ENCODE measurements at regions not wholly inside any gene's neighbourhood (a gene's known extent, or its start where the extent isn't known, plus 50 kb on each side); places are given as distances from the start of the nearest gene placed in this dataset.
A peak's percentile ranks its signal among the peaks of the same experiment; 100 is the strongest.
"Not testable (repeated sequence)": the region's sequence is repeated elsewhere in the genome, so short reads cannot be mapped to it uniquely, and the experiment has no call there.

DNA sequence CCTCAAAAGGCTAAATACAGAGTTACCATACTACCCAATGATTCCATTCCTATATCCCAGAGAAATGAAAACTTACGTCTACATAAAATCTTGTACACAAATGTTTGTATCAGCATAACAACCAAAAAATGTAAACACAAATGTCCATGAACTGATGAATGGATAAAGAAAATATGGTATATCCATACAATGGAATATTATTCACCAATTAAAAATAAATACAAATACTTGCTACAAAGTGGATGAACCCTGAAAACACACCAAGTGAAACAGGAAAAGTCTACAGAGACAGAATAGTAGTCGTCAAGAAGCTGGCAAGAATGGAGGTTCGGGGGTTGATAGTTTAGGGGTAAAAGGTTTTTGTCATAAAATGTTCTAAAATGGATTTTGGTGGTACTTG, 54.0 kb upstream of the ANKRD28 start:
- ATAC-seq (no peak), DNase-seq (ENCODE audit: missing footprints) (no peak)
- intact Hi-C loops (cut with DNase I), result no loop called here

DNA sequence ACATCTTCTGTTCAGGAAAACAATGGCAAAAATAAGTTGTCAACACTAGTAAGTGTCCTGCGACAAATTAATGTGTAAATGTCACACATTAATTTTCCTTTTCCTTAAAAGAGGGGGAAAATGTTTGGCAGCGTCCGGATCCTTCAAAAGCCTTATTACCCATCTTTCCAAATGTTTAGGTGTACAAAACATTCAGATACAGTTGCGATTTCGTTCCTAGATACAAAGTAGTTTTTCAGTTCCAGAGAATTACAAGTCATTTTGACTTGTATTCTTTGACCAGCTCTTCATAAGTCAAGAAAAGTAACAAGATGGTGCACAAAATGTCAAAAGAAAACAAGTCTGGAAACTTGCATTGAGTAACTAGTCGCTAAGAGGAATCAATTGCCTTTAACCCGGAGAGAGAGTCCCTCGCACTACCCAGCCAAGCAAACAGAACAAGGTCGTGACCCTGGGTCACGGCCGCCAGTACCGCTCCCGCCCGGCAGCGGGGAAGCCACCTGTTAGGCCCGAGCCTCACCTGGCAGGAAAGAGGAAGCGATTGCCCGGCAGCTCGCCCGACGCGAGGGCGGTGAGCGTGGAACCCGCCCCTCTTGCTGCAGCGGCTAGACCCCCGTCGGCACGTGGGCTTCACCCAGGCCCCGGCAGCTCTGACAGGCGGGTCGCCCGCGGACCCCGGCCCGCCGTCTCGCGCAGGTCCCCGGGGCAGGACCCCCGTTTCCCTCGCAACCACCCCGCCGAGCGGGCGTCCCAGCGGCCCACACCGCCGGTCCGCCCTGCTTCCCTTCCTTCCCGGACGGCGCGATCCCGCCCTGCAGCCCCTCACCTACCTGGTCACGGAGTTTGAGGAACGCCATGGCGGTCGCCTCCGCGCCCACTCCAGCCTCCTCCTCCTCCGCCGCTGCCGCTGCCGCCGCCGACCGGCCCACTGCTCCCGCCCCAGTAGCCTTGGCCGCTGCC, 61.0 kb upstream of the ANKRD28 start:
- DNase-seq (ENCODE audit: missing footprints), result peak; percentile 81
- intact Hi-C loops (cut with DNase I), result no loop called here

DNA sequence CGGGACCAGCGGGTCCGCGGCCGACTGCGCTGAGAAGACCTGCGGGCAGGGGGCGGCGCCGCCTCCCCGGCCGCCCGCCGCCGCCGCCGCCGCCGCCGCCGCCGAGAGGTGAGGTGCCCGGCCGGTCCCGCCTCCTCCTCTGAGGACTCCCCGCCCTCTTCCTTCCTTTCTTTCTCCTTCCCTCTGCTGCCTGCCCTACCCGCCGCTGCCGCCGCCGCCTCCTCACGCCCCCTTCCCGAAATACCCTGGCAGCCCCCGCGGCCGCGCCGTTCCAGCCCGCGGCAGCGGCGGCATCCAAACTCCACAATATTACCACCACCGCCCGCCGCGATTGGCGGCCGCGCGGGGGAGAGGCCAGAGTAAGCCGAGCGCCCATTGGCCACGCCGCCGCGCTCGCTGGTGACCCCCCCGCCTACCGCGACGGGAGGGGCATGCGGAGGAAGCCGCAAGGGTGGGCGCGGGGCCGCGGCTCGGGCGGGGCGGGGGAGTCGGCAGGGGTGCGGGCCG, 61.8 kb upstream of the ANKRD28 start:
- intact Hi-C loops (cut with DNase I), result loop anchor here (10.0 kb wide), 1 partner anchor 95 kb away; no protein-coding TSS in a partner anchor
- ATAC-seq (peak; percentile 95), DNase-seq (ENCODE audit: missing footprints) (peak; percentile 92)

More for the DNA sequence above, 61.0 kb upstream of the ANKRD28 start:
- no peak for ATAC-seq

DNA sequence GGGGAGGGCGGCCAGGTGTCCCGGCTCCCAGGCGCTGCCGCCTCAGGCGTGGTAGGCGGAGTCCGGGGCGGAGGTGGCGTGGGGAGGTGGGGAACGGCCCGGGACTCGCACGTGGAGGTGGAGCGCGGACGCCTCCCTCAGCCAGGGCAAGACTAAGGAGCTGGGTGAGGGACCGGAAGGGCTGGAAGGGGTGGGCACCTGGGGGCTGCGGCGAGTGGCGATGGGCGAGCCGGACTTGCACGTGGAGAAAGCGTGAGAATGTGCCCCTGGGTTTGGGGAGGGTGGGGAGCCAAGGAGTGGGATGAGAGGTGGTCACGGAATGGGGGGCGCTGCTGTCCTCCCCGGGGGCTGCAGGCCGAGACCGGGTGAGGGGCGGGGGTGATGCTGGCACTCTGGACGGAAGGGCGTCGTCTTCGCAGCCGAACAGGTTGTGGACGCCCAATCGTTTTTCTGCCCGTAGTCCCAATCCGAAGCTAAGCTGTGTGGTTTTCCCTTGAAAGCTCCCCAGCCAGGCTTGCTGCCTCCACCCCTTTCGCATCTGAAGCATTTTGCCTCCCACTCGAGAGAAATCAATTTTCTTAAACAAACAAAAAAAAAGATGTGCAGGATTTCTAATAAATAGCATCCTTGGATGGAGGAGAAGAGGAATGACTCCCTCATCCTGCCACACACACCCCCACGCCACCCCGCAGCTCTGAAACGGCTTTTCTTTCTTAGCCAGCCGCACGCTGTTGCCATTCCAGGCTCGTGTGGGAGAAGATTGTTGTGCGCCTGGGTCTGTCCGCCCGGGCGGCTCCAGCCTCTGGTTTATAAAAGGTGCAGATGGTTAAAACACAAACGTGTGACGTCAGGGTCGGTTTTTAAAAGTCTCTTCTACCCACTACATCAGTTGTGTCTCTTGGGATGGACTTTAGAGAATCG, 62.5 kb upstream of the ANKRD28 start:
- intact Hi-C loops (cut with DNase I), result loop anchor here (10.0 kb wide), 1 partner anchor 95 kb away; no protein-coding TSS in a partner anchor
- DNase-seq (ENCODE audit: missing footprints) (peak; percentile 70), ATAC-seq (peak; percentile 77)

DNA sequence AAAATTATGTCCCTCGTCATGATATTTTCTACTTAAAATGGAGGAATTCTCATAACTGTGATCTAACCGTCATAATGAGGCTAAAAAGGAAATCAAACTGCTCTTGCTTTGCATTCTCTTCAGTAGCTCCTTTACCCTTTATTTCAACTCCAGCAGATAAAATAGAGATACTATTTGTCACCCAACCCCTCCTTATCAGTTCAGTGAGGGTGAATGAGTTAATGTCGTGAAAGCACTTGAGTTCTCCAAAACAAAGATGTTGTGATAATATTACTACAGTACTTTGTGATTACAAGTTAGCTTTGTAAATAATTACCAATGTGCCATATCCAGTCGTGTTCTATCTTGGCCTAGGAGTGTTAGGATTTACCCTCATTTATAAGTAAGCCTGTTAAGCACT, 63.4 kb upstream of the ANKRD28 start:
- intact Hi-C loops (cut with DNase I), result loop anchor here (10.0 kb wide), 1 partner anchor 94 kb away; no protein-coding TSS in a partner anchor
- no peak for ATAC-seq
- DNase-seq (ENCODE audit: missing footprints), result no peak

DNA sequence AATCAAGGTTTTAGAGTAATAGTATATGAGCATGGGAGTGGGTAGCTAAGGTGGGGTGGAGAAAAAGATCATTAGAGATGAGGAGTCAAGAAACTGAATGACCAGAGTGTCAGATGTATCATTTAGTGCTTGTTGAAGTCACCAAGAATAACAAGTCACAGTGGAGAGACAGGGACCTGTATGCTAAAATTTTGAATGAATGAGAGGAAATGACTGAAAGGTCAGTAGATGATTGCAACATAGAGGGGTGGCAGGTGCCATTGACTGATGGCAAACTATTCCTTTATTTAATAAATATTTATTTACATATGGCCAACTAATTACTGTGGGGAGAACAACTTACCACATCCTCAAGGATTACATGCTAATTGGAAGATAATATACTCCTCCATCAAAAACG, 75.0 kb upstream of the ANKRD28 start:
- ATAC-seq (no peak), DNase-seq (ENCODE audit: missing footprints) (no peak)
- intact Hi-C loops (cut with DNase I), result no loop called here

DNA sequence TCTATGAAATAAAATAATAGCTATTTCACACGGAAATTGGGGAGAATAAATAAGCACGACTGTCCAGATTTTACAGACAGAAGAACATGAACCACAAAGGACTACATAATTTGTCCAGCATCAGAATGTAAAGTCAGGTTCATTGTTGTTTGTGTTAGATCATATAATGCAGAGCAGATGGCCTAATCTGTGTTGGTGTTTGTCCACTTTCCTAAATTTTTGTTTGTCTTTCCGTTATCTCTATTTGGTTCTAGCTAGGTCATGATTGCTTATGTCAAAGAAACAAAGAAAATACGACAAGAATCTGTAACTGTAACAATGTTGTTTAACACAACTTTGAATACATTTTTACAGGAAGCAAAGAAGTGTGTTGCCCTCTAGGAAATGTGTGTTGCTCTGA, 75.6 kb upstream of the ANKRD28 start:
- intact Hi-C loops (cut with DNase I), result no loop called here
- DNase-seq (ENCODE audit: missing footprints) (no peak), ATAC-seq (no peak)

DNA sequence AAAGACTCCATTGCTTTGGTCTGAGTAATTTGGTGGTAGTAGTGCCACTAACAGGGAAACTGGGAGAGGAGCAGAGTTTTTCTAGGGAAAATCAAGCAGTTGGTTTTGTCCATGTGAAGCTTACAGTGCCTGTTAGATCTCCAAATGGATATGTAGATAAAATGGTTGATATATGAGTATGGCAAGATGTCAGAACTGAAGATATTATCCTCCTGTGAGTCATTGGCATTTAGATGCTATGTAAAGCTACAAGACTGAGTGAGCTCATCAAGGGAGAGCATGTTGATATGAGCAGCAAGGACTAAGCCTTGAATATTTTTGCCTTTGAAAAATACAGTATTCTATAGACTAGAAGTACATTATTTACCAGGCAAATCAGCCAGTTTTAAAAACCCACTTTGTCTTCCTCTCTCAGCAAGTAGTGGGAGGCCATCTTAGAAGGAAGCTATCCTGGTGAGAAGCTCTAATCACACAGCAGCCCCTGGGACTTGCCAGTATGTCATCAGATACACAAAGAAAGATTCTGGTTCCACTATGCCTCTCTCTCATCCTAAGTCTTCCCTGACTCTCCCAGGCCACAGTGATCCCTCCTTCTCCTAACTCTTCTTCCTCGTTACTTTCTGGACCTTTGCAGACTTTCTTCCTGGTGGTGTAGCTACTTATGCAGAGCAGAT, 77.4 kb upstream of the ANKRD28 start:
- DNase-seq (ENCODE audit: missing footprints), result no peak
- intact Hi-C loops (cut with DNase I), result no loop called here
- no peak for ATAC-seq

DNA sequence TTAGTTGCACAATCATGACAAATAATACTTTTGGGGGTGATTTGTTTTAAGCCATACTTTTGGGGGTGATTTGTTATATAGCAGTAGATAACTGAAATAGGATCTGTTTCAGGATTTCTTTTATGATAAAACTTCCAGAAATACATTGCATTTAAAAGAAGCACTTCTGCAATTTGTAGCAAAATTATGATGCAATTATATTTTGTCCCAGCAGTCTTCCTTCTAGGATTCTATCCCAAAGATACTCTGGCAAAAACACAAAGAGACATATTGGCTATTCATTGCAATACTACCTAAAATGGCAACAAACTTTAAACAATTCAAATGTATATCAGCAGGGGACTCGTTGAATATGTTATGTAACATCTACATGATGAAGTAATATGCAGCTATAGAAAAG, 78.9 kb upstream of the ANKRD28 start:
- ATAC-seq (no peak), DNase-seq (ENCODE audit: missing footprints) (no peak)
- intact Hi-C loops (cut with DNase I), result no loop called here

DNA sequence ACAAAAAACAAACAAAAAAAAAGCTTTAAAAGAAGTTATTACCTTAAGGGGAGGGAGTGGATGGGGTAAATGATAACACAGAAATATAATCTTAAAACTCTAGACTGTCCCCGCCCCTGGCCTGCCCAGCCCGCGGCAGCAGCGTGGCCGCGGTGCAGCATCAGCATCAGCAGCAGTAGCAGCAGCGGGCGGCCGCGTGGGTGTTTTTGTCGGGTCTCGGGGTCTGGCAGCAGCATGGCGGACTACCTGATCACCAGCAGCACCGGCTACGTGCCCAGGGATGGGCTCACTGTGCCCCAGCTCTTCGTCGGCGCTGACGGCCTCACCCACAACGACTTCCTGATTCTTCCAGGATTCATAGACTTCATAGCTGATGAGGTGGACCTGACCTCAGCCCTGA, 80.0 kb upstream of the ANKRD28 start:
- intact Hi-C loops (cut with DNase I), result no loop called here
- ATAC-seq (no peak), DNase-seq (ENCODE audit: missing footprints) (no peak)

DNA sequence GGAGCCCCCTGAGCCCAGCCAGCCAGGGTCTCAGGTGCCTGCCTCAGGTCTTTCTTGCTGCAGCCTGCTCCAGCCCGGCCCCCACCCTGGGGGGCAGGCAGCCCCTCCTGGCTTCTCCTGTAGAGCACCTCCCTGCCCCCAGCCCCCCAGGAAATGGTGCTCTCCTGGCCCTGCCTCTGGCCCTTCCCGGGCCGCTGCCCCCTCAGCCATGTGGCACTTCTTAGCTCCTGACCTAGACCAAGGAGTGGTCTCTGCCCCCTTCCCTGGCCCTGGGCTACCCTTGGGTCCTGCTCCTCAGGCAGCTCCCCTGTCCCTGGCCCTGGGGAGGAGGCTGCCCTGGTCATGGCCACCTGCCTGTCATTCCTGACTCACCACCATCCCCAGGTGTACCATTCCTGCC, 82.0 kb upstream of the ANKRD28 start:
- ATAC-seq; DNase-seq (ENCODE audit: missing footprints); intact Hi-C loops (cut with DNase I): not testable (repeated sequence)

DNA sequence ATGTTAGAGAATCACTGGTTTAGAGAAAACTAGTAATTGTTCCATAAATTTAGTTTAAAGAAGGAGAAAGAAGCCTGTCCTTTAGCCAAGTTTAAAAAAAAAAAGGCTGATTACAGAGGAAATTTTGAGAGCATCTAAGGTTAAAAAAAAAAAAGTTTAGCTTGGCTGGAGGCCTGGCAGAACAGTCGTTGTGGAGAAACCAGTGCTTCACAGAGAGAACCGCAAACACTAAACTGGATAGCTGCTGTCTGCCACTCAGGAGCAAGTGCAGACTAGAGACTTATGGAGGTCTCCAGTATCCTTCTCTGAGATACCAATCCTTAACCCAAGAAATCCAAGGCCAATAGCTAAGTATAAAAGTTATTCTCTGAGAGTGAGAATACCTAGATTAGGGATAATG, 84.8 kb upstream of the ANKRD28 start:
- DNase-seq (ENCODE audit: missing footprints) (no peak), ATAC-seq (no peak)
- intact Hi-C loops (cut with DNase I), result no loop called here

DNA sequence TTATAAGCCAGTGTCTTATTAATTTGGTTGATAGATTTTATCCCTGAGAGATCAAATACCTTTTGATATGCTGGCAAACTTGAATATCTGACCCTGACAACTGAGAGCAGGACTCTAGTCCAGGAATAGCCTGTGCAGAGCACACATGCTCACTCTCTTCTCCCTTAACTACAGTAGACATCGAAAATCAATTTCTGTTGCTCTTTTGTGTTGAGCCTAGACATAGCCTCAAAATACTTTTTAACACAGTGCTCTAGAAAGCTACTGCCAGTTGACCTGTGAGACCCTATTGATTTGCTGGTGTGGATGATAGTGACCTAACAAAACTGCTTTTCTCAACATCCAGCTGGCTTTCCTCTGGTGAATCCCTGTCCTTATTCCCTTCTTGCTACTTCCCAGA, 86.4 kb upstream of the ANKRD28 start:
- ATAC-seq (no peak), DNase-seq (ENCODE audit: missing footprints) (no peak)
- intact Hi-C loops (cut with DNase I), result no loop called here

DNA sequence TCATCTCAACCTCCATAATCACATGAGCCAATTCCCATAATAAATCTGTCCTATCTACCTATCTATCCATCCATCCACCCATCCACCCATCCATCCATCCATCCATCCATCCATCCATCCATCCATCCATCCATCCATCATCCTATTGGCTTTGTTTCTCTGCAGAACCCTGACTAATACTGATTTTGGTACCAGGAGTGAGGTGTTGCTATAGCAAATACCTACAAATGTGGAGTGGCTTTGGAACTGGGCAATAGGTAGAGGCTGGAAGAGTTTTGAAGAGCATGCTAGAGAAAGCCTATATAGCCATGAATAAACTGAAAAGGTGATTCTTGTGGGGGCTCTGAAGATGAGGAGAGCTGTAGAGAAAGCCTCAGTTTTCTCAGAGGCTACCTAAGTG, 88.7 kb upstream of the ANKRD28 start:
- intact Hi-C loops (cut with DNase I), result no loop called here
- DNase-seq (ENCODE audit: missing footprints), result no peak
- ATAC-seq, result no peak

DNA sequence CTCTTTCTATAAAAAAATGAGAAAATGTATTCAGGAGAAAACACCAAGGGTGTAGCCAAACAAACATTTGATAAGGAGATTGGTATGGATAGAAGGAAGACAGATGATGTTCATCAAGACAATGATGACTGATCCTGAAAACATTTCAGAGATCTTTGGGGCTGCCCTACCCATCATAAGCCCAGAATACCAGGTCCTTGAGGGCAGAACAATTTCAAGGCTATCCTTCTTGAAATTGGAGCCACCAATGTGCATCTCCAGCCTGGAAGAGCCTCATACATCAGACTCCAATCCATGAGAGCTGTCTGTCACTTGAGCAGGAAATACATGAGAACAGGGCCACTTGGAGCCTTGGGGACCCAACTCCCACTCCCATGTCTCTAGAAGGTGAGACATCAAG, 89.5 kb upstream of the ANKRD28 start:
- DNase-seq (ENCODE audit: missing footprints) (no peak), ATAC-seq (no peak)
- intact Hi-C loops (cut with DNase I), result no loop called here

DNA sequence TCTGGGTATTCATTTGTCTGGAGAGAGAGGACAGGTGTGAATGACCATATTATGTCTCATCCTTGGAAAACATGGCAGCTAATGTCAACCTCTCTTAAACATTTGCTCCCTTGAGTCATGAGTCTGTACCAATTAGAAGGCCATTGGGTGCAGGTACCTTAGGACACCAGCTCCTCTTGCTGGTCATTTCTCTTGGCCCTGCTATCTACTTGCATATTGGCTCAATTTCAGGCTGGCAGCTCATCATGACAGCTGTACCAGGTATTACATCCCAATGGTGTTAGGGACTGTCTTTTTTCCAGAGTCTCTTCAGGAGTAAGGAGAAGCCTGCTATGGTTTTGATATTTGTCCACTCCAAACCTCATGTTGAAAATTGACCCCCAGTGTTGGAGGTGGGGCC, 92.2 kb upstream of the ANKRD28 start:
- DNase-seq (ENCODE audit: missing footprints), result no peak
- no peak for ATAC-seq
- intact Hi-C loops (cut with DNase I), result no loop called here

DNA sequence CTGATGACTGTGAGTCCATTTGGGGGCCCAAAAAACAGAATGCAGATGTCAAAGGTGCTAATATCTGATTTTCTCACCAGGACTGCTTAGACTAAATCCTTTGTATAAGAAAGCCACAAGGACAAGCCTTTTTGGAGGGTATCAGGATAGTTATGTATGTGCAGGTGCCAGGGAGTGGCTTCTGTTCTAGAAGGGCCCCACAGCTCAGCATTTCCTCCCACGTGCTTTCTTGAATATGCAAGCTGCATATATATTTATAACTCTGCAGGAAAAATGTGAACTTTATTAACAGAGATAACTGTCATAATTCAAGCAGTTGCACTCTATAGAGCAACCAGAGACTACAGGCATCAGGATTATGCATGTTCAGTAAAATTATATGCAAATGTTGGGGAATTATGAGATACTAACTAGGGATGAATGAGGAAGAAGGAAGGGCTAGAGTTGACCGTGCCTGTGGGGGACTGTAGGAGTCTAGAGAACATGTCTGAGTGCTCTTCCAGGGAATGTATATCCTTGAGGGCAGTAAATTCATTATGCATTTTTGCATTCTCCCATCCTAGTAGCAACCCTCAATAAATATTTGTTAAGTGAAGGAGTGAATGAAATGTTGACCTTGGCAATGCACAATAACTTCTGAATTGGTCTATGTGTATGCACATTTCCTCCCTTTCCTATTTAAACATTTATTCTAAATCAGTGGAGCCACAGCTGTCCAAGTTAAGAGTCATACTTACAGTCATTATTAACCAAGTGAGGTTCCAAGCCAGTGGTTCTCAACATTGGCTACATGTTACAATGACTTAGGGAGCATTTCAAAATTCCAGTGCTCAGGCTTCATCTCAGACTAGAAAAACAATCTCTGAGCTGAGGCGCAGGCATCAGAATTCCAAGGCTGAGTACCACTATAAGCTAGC, 94.8 kb upstream of the ANKRD28 start:
- DNase-seq (ENCODE audit: missing footprints), result no peak
- intact Hi-C loops (cut with DNase I), result no loop called here
- ATAC-seq, result no peak

DNA sequence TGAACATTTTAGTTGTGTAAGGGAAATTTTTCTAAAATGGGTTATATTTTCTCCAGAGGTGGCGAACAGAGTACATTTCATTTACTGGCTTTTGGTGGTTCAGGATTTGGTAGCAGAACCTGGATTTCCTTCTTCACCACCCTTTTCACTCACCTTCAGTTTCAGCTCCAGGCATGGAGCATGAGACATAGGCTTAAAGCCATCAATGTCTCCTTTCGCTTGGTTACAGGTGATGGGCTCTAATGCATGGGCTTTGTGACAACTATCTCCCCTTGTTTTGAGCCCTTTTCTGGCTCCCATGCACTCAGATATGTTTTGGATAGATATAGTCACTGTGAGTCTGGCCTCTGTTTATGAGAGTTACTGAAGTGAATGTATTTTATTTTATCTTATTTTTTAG, 96.6 kb upstream of the ANKRD28 start:
- no peak for ATAC-seq
- DNase-seq (ENCODE audit: missing footprints), result no peak
- intact Hi-C loops (cut with DNase I), result no loop called here
